GM19452 (cell line): ENCODE measurements at regions not wholly inside any gene's neighbourhood (a gene's known extent, or its start where the extent isn't known, plus 50 kb on each side); places are given as distances from the start of the nearest gene placed in this dataset.

Experiments used
- ATAC-seq: cut with Tn5 transposase; IDR thresholded peaks from one replicate; pipeline ENCODE4 v1.9.1; 2021; ENCODE audit not compliant: unreplicated experiment

- no peak for ATAC-seq
These were observed 81.8 kb upstream of the FOXN3 start for GRCh38 chr14:89498878-89499277.

DNA sequence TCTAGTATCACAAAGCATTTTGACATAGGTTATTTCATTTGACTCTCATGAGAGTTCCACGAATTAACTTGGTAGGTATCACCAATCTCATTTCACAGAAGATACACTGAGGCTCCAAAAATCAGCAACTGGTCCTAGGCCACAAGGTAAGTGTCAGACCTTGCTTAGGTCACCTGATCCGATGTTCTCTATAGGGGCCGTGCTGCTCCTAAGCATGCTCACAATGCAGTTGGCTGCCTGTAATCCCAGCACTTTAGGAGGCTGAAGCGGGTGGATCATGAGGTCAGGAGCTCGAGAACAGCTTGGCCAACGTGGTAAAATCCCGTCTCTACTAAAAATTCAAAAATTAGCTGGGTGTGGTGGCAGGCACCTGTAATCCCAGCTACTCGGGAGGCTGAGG is 78.7 kb upstream of the FOXN3 start:
- no peak for ATAC-seq

DNA sequence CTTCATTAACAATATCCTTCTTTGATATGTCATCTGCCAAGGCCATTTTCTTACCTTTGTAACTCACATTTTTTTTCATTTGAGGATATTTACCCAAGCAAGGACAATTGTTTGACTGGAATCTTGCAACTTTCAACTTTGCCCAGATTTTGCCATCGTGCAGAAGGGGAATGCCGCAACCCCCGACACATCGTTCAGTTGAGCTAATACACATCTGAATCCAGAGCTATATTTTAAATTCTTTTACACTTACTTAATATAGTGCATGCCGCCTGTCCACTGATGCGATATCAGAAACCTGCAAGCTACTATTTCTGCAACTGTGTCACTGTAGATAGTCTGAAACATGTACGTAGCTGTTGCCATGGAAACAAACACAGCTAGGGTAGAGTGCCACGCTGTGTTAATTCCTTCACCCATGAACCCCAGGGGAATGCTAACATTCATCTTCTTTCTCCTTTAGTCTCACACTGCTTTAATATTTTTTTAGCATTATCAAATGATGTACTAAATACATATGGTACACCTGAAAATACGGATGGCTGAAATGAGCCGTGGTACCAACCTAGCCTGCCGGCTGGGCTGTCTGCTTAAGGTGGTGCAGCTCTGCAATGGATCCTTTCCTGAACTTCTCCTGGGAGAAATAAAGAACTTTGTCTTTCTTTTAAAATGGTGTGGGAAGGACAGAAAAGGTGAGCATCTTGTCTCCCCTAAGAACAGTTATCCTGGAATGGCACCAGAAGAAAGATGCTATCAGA is 77.0 kb upstream of the FOXN3 start:
- peak; percentile 95 for ATAC-seq

DNA sequence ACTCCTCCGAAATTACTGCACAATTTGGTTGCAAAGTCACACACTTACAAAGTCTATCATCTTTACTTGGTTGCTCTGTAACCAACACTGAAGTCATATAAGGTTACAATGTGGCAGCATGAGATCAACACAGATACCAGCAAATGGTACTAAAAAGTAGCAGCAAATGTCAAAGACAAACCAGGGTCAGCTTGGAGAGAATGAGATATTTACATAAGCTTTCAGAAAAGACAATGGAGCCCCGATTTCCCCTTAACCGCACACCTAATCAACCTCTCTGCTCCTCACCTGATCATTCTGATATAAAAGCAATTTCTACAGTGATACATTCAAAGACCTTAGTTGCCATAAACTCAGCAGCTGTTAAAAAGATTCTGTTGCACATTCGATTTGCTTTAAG is 76.4 kb upstream of the FOXN3 start:
- no peak for ATAC-seq

- ATAC-seq, result no peak
These were observed 74.8 kb upstream of the FOXN3 start for GRCh38 chr14:89491711-89492381.

- ATAC-seq, result no peak
These were observed 73.4 kb upstream of the FOXN3 start for GRCh38 chr14:89490466-89490865.

DNA sequence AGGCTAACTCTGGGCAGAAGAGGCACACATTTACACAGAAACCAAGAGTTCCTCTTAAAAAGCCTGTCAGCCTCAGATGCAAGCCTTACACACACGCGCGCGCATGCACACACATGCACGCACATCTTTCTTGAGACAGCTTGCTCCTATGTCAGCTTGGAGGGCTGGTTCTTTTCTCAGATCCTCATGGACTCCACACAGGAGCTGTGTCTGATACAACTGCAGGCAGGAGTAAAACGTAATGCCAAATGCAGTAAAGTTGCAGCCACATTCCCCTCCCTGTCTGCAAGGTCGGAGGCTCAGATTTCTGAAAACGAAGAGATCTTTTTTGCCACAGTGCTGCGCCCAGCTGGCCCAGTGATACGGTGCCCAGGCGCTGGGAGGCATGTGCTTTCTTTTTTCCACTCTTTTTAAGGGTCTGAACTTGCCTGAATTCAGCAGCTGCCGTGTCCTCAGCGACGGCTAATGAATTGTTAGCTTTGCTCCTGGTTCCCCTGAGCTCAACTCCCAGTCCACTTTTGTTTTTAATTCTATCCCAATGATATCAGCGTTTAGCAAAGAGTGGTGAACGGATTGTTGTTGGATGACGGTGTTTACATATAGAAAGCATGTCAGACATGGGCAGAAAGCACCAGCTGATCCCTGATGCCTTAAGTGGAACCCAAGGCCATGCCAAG is 72.9 kb upstream of the FOXN3 start:
- no peak for ATAC-seq

DNA sequence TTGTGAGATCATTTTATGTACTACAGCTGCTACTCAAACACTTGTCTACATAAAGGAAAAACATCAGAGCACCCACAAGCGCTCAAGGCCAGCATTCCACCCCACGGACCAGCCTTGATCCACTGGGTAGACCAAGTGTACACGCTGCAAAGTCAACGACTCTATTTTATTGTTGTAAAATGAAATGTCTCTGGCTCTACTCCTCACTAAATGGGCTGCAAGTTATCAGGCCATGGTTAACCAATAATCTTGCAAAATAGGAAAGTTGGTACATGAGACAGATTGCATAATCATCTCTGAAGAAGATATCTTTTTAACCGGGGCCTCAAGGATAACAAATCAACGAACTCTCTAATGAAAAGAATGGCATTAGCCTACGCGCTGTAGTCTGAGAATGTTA is 69.9 kb upstream of the FOXN3 start:
- no peak for ATAC-seq

DNA sequence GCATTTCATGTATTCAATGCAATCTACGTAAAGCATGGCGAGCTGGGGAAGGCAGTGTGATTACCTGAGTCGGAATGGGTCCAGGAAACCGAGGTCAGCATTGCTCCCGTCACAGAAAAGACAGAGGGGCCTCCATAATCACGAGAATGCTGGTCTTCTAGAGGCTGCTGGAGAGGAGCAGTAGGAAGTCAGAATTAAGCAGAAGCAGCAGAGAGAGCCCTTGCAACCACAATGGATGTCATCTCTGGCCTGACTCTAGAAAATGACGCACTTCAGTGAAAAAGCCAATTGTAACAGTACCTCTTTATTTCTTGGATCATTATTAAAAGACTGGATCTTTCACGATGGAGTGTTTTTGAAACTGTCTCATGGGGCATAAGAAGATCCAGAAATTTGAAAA is 69.5 kb upstream of the FOXN3 start:
- ATAC-seq, result no peak

DNA sequence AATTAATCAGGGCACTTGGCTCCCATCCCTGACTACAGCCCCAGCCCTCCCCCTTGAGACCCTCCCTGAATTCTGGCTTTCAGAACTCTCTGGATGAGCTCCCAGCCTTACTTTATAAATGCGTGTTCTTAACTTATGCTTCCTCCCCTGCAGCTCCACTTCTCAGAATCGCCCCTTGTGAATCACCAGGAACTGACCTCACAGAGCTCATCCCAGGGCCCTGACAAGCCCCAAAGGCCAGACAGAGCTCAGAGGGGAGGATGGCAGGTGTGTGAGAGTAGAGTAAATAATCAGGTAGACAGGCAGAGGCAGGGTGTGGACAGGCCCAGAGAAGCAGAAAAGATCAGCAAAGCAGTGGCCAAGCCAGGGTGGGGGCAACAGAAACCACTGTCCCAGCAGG is 68.2 kb upstream of the FOXN3 start:
- ATAC-seq, result no peak

DNA sequence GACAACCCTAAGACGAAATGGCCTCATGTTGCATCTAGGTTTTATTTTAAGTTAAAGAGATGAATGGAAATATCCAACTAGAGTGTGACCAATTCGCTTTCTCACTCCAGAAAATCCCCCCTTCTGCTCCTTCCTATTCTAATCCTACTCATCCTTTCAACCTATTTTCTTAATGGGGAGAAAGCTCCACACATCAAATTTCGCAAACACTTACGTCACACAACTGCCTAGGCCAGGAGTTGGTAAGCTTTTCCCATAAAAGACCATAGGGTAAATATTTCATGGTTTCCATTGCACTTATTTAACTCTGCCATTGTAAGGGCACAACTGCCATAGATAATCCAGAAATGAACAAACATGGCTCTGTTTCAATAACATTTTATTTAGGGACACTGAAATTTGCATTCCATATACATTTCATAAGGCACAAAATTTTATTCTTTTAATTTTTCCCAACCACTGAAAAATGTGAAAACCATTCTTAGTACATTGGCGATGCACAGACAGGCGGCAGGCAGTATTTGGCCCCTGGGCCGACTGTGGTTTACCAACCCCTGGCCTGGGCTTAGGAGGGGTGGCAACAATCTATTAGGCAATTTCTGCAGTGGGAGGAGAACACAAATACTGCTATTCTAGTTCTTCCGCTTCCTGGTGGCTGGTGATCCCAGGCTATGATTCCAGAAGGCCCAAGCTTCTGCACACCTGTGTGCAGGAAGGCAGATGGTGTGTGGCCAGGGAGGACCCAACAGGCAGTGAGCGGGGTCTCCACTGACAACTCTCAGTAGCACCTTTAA is 67.2 kb upstream of the FOXN3 start:
- no peak for ATAC-seq

DNA sequence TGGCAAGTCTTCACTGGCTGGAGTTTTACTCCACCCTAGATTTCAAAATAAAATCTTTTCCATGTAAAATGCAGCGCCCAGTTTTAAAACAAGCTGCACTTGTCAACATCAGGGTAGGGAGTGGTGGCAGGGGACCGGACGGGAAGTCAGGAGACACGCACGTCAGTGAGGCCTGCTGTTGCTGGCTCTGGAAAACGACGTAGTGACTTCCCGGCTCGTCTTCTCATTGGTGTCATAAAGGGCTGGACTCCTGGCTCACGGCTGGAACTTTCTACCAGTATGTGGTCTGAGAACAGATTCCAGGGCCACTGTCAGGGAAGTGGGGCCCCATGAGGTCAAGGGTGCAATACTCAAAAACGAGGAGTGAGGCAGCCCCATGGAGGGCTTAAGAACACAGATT is 64.2 kb upstream of the FOXN3 start:
- no peak for ATAC-seq

- no peak for ATAC-seq
These were observed 63.2 kb upstream of the FOXN3 start for GRCh38 chr14:89480278-89480677.

DNA sequence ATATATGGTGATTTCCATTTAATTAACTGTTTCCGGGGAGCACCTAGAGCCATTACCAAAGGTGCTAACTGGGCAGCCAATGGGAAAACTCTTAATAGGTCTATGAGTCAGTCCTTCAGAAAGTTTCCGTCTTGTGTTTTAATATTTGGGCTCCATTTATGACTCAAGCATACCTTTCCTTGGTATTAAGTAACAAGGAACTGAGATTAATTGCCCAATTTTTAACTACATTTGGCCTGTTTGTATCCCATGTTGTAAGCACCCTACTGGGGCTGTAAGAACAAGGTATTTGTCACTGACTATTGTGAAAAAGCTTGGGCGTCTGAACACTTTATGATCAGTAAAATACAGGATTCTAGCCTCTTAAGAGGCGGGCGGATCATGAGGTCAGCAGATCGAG is 62.8 kb upstream of the FOXN3 start:
- ATAC-seq, result no peak

GRCh38 chr14:89477391-89477790 is 60.4 kb upstream of the FOXN3 start:
- no peak for ATAC-seq

- no peak for ATAC-seq
These were observed 59.4 kb upstream of the FOXN3 start for GRCh38 chr14:89476354-89476896.

- ATAC-seq, result no peak
These were observed 57.4 kb upstream of the FOXN3 start for GRCh38 chr14:89474464-89474863.

- ATAC-seq, result no peak
These were observed 57.0 kb upstream of the FOXN3 start for GRCh38 chr14:89473989-89474388.

GRCh38 chr14:89473569-89473968 is 56.5 kb upstream of the FOXN3 start:
- ATAC-seq, result no peak

DNA sequence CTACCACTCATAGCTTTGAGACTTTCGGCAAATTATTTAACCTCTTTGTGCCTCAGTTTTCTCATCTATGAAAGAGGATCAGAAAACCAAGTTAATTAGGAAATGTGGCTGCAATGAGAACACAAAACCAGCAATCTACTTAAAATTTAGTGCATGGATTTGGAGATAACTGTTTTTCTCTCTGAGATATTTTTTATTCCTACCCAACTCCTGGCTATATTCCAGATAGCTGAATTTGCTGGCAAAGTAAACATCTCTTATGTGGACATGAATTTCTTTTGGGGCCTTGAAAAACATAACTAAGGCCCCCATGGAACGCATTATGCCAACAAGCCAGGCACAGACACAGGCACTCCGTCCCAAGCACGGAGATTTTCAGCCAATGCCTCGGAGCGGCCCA is 53.4 kb upstream of the FOXN3 start:
- ATAC-seq, result no peak
